Suppressor macrophage treated with lipopolysaccharide for 1 hour (primary cell): ENCODE measurements at regions not wholly inside any gene's neighbourhood (a gene's known extent, or its start where the extent isn't known, plus 50 kb on each side); places are given as distances from the start of the nearest gene placed in this dataset.
A peak's percentile ranks its signal among the peaks of the same experiment; 100 is the strongest.

ENCODE experiments used
- DNase-seq, 3 donors: peaks; one replicate each; pipeline ENCODE4 v3.0.0-alpha.2; 2020 to 2022

GRCh38 chr6:25013246-25013645 is 77.5 kb upstream of the RIPOR2 start:
- DNase-seq = no peak

GRCh38 chr6:25014369-25014768 is 78.6 kb upstream of the RIPOR2 start:
- DNase-seq = no peak

- DNase-seq = no peak
Measured at GRCh38 chr6:25014791-25015560, 79.2 kb upstream of the RIPOR2 start.

GRCh38 chr6:25016014-25016720 is 80.4 kb upstream of the RIPOR2 start:
- DNase-seq = peak in 2 of 3 donors; percentile 62 to 68

GRCh38 chr6:25017486-25017885 is 81.7 kb upstream of the RIPOR2 start:
- no peak for DNase-seq

- peak; percentile 86 to 92 (median 87) for DNase-seq
Measured at GRCh38 chr6:25017932-25018567, 82.3 kb upstream of the RIPOR2 start.

- DNase-seq = no peak
Measured at GRCh38 chr6:25018568-25018954, 82.8 kb upstream of the RIPOR2 start.

GRCh38 chr6:25022140-25022553 is 86.4 kb upstream of the RIPOR2 start:
- DNase-seq = peak in 2 of 3 donors; percentile 35 to 45

- no peak for DNase-seq
Measured at GRCh38 chr6:25023781-25024180, 88.0 kb upstream of the RIPOR2 start.

GRCh38 chr6:25024821-25025220 is 89.1 kb upstream of the RIPOR2 start:
- no peak for DNase-seq

GRCh38 chr6:25025248-25025918 is 89.6 kb upstream of the RIPOR2 start:
- DNase-seq = no peak

- DNase-seq = peak in 1 of 3 donors; percentile 35
Measured at GRCh38 chr6:25025919-25026301, 90.2 kb upstream of the RIPOR2 start.

GRCh38 chr6:25026723-25027122 is 91.0 kb upstream of the RIPOR2 start:
- no peak for DNase-seq

GRCh38 chr6:25027221-25027916 is 91.6 kb upstream of the RIPOR2 start:
- DNase-seq = peak in 2 of 3 donors; percentile 39 to 54

GRCh38 chr6:25028328-25028727 is 92.6 kb upstream of the RIPOR2 start:
- DNase-seq = no peak

GRCh38 chr6:25032934-25033333 is 97.2 kb upstream of the RIPOR2 start:
- no peak for DNase-seq

GRCh38 chr6:25034431-25034921 is 98.7 kb upstream of the RIPOR2 start:
- peak in 1 of 3 donors; percentile 54 for DNase-seq

GRCh38 chr6:25035174-25035511 is 99.4 kb upstream of the RIPOR2 start:
- DNase-seq = no peak

- DNase-seq = peak; percentile 69 to 76 (median 70)
Measured at GRCh38 chr6:25035512-25036435, 100.0 kb upstream of the RIPOR2 start.

- DNase-seq = no peak
Measured at GRCh38 chr6:25036461-25036860, 100.7 kb upstream of the RIPOR2 start.

GRCh38 chr6:25038300-25038699 is 102.5 kb upstream of the RIPOR2 start:
- DNase-seq = no peak
